ENCODE measurements at regions not wholly inside any gene's neighbourhood (a gene's known extent, or its start where the extent isn't known, plus 50 kb on each side); places are given as distances from the start of the nearest gene placed in this dataset.
"Not testable (repeated sequence)": the region's sequence is repeated elsewhere in the genome, so short reads cannot be mapped to it uniquely, and the experiment has no call there.

GRCh38 chr13:18665124-18665523 is 516.5 kb downstream of the TUBA3C start:
- H4K91ac ChIP-seq (ENCODE audit: insufficient read length, low read depth, low read length); H3K4me3 Mint-ChIP-seq; H2BK120ac ChIP-seq (ENCODE audit: low read depth, low read length, poor library complexity, severe bottlenecking); H4K5ac ChIP-seq (ENCODE audit: insufficient read length, low read depth, low read length); H3K14ac ChIP-seq (ENCODE audit: insufficient read depth, low read length); H3K4me1 Mint-ChIP-seq; H3K4ac ChIP-seq (ENCODE audit: low read depth, low read length); H2BK5ac ChIP-seq (ENCODE audit: insufficient read length, low read length); H3K9me3 ChIP-seq (ENCODE audit: control insufficient read depth, low read depth, low read length); H3K36me3 Mint-ChIP-seq (ENCODE audit: insufficient read depth in 1 of 3, low read depth in 3 of 3); H3K4me1 ChIP-seq (ENCODE audit: insufficient read depth, low read length); H3K27ac Mint-ChIP-seq; H2AK5ac ChIP-seq (ENCODE audit: insufficient read length, low read length); H4K8ac ChIP-seq (replicated peaks; ENCODE audit: insufficient read length, low read depth, low read length); H3K79me1 ChIP-seq (ENCODE audit: insufficient read depth, low read depth, low read length, poor library complexity, severe bottlenecking); H3K27ac ChIP-seq (ENCODE audit: insufficient read length, low read depth, low read length); H3K9ac ChIP-seq (ENCODE audit: extremely low read depth, insufficient read length, low read length); H2BK12ac ChIP-seq (ENCODE audit: insufficient read length, low read depth, low read length); H3K79me2 ChIP-seq (ENCODE audit: insufficient read depth, low read length); H3T11ph ChIP-seq (ENCODE audit: low read length); H3K27me3 Mint-ChIP-seq (ENCODE audit: low read depth); H3K18ac ChIP-seq (ENCODE audit: insufficient read length, low read depth, low read length); H3K23me2 ChIP-seq (ENCODE audit: insufficient read length, low read depth, low read length, poor library complexity, severe bottlenecking); DNase-seq; H2AFZ ChIP-seq (ENCODE audit: low read length); H2BK15ac ChIP-seq (ENCODE audit: low read depth, low read length); H3K4me2 ChIP-seq (ENCODE audit: insufficient read depth, insufficient read length, low read length); H4K20me1 ChIP-seq (ENCODE audit: control insufficient read depth, insufficient read depth, insufficient read length); H2BK20ac ChIP-seq (ENCODE audit: low read depth, low read length, poor library complexity, severe bottlenecking); H3K23ac ChIP-seq (ENCODE audit: insufficient read length, low read depth, low read length); H3K27me3 ChIP-seq (ENCODE audit: insufficient read depth, low read length); H3K56ac ChIP-seq (ENCODE audit: insufficient read length, low read depth, low read length): not testable (repeated sequence)
- WGBS (ENCODE audit: extremely low coverage, insufficient read length, low lambda C conversion rate) = no CpG with 5 or more reads among the region's 46 CpGs
- H3K9me3 Mint-ChIP-seq = peaks cover 45 to 56% of the 10 kb centered on the region in 2 experiments

- not testable (repeated sequence) for H3K9ac ChIP-seq (ENCODE audit: extremely low read depth, insufficient read length, low read length); H3K4me1 ChIP-seq (ENCODE audit: insufficient read depth, low read length); H3K36me3 Mint-ChIP-seq (ENCODE audit: insufficient read depth in 1 of 3, low read depth in 3 of 3); H2BK5ac ChIP-seq (ENCODE audit: insufficient read length, low read length); H3K27ac Mint-ChIP-seq; H3K9me3 ChIP-seq (ENCODE audit: control insufficient read depth, low read depth, low read length); H3K4me1 Mint-ChIP-seq; H4K91ac ChIP-seq (ENCODE audit: insufficient read length, low read depth, low read length); H3K14ac ChIP-seq (ENCODE audit: insufficient read depth, low read length); H3K18ac ChIP-seq (ENCODE audit: insufficient read length, low read depth, low read length); H3K27me3 ChIP-seq (ENCODE audit: insufficient read depth, low read length); H3K23ac ChIP-seq (ENCODE audit: insufficient read length, low read depth, low read length); H3K23me2 ChIP-seq (ENCODE audit: insufficient read length, low read depth, low read length, poor library complexity, severe bottlenecking); H2AK5ac ChIP-seq (ENCODE audit: insufficient read length, low read length); H4K5ac ChIP-seq (ENCODE audit: insufficient read length, low read depth, low read length); H2BK12ac ChIP-seq (ENCODE audit: insufficient read length, low read depth, low read length); H2AFZ ChIP-seq (ENCODE audit: low read length); H2BK20ac ChIP-seq (ENCODE audit: low read depth, low read length, poor library complexity, severe bottlenecking); H3K79me1 ChIP-seq (ENCODE audit: insufficient read depth, low read depth, low read length, poor library complexity, severe bottlenecking); H3K4me2 ChIP-seq (ENCODE audit: insufficient read depth, insufficient read length, low read length); H3T11ph ChIP-seq (ENCODE audit: low read length); H3K4me3 Mint-ChIP-seq; DNase-seq; H4K8ac ChIP-seq (replicated peaks; ENCODE audit: insufficient read length, low read depth, low read length); H2BK120ac ChIP-seq (ENCODE audit: low read depth, low read length, poor library complexity, severe bottlenecking); H3K4ac ChIP-seq (ENCODE audit: low read depth, low read length); H3K27me3 Mint-ChIP-seq (ENCODE audit: low read depth); H3K56ac ChIP-seq (ENCODE audit: insufficient read length, low read depth, low read length); H2BK15ac ChIP-seq (ENCODE audit: low read depth, low read length); H3K27ac ChIP-seq (ENCODE audit: insufficient read length, low read depth, low read length); H3K79me2 ChIP-seq (ENCODE audit: insufficient read depth, low read length); H4K20me1 ChIP-seq (ENCODE audit: control insufficient read depth, insufficient read depth, insufficient read length)
- WGBS (ENCODE audit: extremely low coverage, insufficient read length, low lambda C conversion rate) = no CpG with 5 or more reads among the region's 1 CpG
- H3K9me3 Mint-ChIP-seq = peaks cover 47 to 62% of the 10 kb centered on the region in 2 experiments
These were observed 518.4 kb downstream of the TUBA3C start for GRCh38 chr13:18663222-18663621.
